ENCODE measurements at regions not wholly inside any gene's neighbourhood (a gene's known extent, or its start where the extent isn't known, plus 50 kb on each side); places are given as distances from the start of the nearest gene placed in this dataset.
"Not testable (repeated sequence)": the region's sequence is repeated elsewhere in the genome, so short reads cannot be mapped to it uniquely, and the experiment has no call there.

DNA sequence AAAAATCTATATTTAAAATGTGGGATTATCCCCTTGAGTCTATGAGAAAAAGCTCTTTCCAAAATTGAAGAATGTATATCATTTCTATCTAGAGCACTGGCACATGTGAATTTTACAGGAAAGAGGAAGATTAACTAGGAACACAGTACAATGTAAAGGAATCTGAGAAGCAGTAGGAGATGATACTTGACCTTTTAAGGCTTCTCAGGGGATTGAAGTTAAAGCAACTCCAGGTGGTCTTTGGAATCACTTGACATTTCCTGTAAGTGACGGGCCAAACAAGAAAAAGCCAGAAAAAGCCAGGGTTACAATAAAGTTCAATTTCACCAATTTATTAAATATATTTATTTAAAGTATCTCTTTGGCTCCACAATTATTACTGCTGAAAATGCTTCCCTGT, 1373.9 kb downstream of the OLFM4 start:
- Histone ChIP-seq H3K36me3 (ENCODE audit: control insufficient read depth, low read length) (no peaks in the 10 kb centered on the region), H3K79me2 (ENCODE audit: control insufficient read depth, low read length) (no peaks in the 10 kb centered on the region), H3K4me3 (ENCODE audit: low read length) (no peak overlapping the region), H3K9me2 (replicated peaks; ENCODE audit: control insufficient read depth, low read length) (no peaks in the 10 kb centered on the region), H3K27ac (ENCODE audit: low read depth, low read length) (no peak overlapping the region), H3K27me3 (ENCODE audit: control insufficient read depth, low read length) (no peaks in the 10 kb centered on the region), H3F3A (ENCODE audit: control insufficient read depth, insufficient read depth) (no peaks in the 10 kb centered on the region), H3K9me3 (ENCODE audit: control insufficient read depth, insufficient read depth, low read length) (no peaks in the 10 kb centered on the region), H4K20me1 (ENCODE audit: control insufficient read depth, insufficient read depth, low read depth, low read length) (no peaks in the 10 kb centered on the region), H3K4me1 (ENCODE audit: control insufficient read depth, low read length) (no peaks in the 10 kb centered on the region), H3K4me2 (ENCODE audit: low read length) (no peak overlapping the region)
- TF ChIP-seq, protein P1, sequence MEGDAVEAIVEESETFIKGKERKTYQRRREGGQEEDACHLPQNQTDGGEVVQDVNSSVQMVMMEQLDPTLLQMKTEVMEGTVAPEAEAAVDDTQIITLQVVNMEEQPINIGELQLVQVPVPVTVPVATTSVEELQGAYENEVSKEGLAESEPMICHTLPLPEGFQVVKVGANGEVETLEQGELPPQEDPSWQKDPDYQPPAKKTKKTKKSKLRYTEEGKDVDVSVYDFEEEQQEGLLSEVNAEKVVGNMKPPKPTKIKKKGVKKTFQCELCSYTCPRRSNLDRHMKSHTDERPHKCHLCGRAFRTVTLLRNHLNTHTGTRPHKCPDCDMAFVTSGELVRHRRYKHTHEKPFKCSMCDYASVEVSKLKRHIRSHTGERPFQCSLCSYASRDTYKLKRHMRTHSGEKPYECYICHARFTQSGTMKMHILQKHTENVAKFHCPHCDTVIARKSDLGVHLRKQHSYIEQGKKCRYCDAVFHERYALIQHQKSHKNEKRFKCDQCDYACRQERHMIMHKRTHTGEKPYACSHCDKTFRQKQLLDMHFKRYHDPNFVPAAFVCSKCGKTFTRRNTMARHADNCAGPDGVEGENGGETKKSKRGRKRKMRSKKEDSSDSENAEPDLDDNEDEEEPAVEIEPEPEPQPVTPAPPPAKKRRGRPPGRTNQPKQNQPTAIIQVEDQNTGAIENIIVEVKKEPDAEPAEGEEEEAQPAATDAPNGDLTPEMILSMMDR (IDR thresholded peaks at IDR 0.05; ENCODE audit: low read depth, low read length, poor library complexity, severe bottlenecking): no peak
- no peak for TF ChIP-seq EZH2phosphoT487 (IDR thresholded peaks at IDR 0.05; ENCODE audit: borderline replicate concordance, low read length)

- no peaks in the 10 kb centered on the region for H3K9me3 ChIP-seq (ENCODE audit: control insufficient read depth, insufficient read depth, low read length)
- no peaks in the 10 kb centered on the region for H3K9me2 ChIP-seq (replicated peaks; ENCODE audit: control insufficient read depth, low read length)
- H3K4me2 ChIP-seq (ENCODE audit: low read length): no peak overlapping the region
- H3K36me3 ChIP-seq (ENCODE audit: control insufficient read depth, low read length): no peaks in the 10 kb centered on the region
- no peaks in the 10 kb centered on the region for H3F3A ChIP-seq (ENCODE audit: control insufficient read depth, insufficient read depth)
- H3K79me2 ChIP-seq (ENCODE audit: control insufficient read depth, low read length): no peaks in the 10 kb centered on the region
- H3K27me3 ChIP-seq (ENCODE audit: control insufficient read depth, low read length): no peaks in the 10 kb centered on the region
- no peaks in the 10 kb centered on the region for H3K4me1 ChIP-seq (ENCODE audit: control insufficient read depth, low read length)
- H3K4me3 ChIP-seq (ENCODE audit: low read length): no peak overlapping the region
- no peak overlapping the region for H3K27ac ChIP-seq (ENCODE audit: low read depth, low read length)
- no peaks in the 10 kb centered on the region for H4K20me1 ChIP-seq (ENCODE audit: control insufficient read depth, insufficient read depth, low read depth, low read length)
- TF ChIP-seq EZH2phosphoT487 (IDR thresholded peaks at IDR 0.05; ENCODE audit: borderline replicate concordance, low read length): no peak
- TF ChIP-seq, protein P1 (IDR thresholded peaks at IDR 0.05; ENCODE audit: low read depth, low read length, poor library complexity, severe bottlenecking): no peak
These were observed 1387.2 kb downstream of the OLFM4 start for GRCh38 chr13:54415753-54416366.

DNA sequence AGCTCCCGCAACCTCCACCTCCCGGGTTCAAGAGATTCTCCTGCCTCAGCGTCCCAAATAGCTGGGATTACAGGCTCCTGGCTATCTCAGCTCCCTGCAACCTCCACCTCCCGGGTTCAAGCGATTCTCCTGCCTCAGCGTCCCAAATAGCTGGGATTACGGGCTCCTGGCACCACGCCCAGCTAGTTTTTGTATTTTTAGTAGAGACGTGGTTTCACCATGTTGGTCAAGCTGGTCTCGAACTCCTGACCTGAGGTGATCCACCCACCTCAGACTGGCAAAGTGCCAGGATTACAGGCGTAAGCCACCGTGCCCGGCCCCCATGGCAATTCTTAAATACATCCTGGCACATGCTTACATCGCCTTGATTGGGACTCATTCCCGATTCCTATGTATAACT, 1394.3 kb downstream of the OLFM4 start:
- H3K4me2 ChIP-seq (ENCODE audit: low read length); H3K27me3 ChIP-seq (ENCODE audit: control insufficient read depth, low read length); H3K4me3 ChIP-seq (ENCODE audit: low read length); H4K20me1 ChIP-seq (ENCODE audit: control insufficient read depth, insufficient read depth, low read depth, low read length); H3K27ac ChIP-seq (ENCODE audit: low read depth, low read length); H3K79me2 ChIP-seq (ENCODE audit: control insufficient read depth, low read length); H3K9me3 ChIP-seq (ENCODE audit: control insufficient read depth, insufficient read depth, low read length); H3K36me3 ChIP-seq (ENCODE audit: control insufficient read depth, low read length); H3K9me2 ChIP-seq (replicated peaks; ENCODE audit: control insufficient read depth, low read length); H3F3A ChIP-seq (ENCODE audit: control insufficient read depth, insufficient read depth); H3K4me1 ChIP-seq (ENCODE audit: control insufficient read depth, low read length): not testable (repeated sequence)

DNA sequence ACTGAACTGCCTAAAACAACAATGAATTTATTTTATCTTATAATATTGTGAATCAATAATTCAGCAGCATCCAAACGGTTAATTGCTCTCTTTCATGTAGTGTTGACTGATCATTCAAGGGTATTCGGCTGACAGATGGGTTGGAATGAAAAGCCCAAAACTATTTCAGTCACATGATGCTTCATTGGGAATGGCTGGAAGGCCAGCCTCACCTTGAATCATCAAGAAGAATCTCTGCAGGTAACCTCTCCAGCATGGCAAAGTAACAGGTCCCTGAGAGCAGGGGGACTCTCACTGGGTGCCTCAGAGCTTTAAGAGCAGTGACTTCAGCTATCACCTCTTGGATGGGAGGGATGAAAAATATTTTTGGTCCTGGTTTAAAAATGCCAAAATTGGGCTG, 1395.7 kb downstream of the OLFM4 start:
- Histone ChIP-seq H3K9me3 (ENCODE audit: control insufficient read depth, insufficient read depth, low read length) (no peaks in the 10 kb centered on the region), H3K9me2 (replicated peaks; ENCODE audit: control insufficient read depth, low read length) (no peaks in the 10 kb centered on the region), H3K36me3 (ENCODE audit: control insufficient read depth, low read length) (no peaks in the 10 kb centered on the region), H3K79me2 (ENCODE audit: control insufficient read depth, low read length) (no peaks in the 10 kb centered on the region), H3K4me2 (ENCODE audit: low read length) (no peak overlapping the region), H3K27me3 (ENCODE audit: control insufficient read depth, low read length) (no peaks in the 10 kb centered on the region), H3F3A (ENCODE audit: control insufficient read depth, insufficient read depth) (no peaks in the 10 kb centered on the region), H3K4me3 (ENCODE audit: low read length) (no peak overlapping the region), H3K27ac (ENCODE audit: low read depth, low read length) (no peak overlapping the region), H4K20me1 (ENCODE audit: control insufficient read depth, insufficient read depth, low read depth, low read length) (no peaks in the 10 kb centered on the region), H3K4me1 (ENCODE audit: control insufficient read depth, low read length) (no peaks in the 10 kb centered on the region)
- no peak for TF ChIP-seq EZH2phosphoT487 (IDR thresholded peaks at IDR 0.05; ENCODE audit: borderline replicate concordance, low read length)
- TF ChIP-seq, protein P1 (IDR thresholded peaks at IDR 0.05; ENCODE audit: low read depth, low read length, poor library complexity, severe bottlenecking): no peak
